GM11168 (cell line): ENCODE measurements at regions not wholly inside any gene's neighbourhood (a gene's known extent, or its start where the extent isn't known, plus 50 kb on each side); places are given as distances from the start of the nearest gene placed in this dataset.

ENCODE experiments used
- in situ Hi-C: fragments of 300-500 bp; cut with MboI; formaldehyde crosslinking; loops from one replicate; pipeline ENCODE4 v1.12.0; 2022; ENCODE audit warnings: low sequenced_read_pairs; ENCODE audit not compliant: unreplicated experiment

DNA sequence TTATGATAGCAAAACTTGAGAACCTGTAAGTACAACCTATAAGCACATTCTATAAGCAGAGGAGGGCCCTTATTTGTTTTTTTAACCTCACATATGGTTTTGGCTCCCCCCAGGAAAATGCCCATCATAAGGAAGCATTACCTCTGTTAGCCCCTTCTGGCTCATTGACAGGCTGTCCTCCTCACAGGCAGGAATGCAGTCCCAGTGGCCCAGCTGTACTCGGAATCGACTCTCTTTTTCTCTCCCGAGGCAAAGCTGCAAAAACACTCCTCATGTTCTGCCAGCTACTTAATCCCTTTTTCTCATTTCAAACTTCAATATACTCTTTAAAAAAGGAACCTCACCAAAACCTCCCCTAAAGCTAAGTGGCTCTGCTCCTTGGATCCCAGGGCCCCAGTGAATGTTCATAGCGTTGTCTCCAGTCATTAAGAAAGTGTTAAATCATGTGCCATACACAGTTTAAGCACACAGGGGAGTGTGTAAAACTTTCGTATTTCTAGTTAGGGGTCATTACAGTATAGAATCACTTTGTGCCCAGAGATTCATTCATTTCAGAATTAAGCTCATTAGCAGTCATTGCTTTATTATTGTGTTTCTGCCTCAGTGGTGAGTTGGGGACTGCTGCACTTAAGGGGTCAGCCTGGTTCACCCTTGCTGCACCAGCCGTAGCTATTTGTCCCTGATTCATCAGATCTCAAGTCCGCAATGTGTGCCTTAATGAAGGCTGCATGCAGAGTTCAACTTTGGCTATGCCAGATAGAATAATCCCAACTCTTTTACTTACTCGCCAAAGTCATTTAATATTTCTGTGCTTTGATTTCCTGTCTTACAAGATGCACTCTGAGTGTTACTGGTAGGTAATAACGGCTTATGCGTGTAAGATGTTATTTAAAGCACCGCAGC, 57.6 kb downstream of the JRKL start:
- in situ Hi-C loops = no loop called here

DNA sequence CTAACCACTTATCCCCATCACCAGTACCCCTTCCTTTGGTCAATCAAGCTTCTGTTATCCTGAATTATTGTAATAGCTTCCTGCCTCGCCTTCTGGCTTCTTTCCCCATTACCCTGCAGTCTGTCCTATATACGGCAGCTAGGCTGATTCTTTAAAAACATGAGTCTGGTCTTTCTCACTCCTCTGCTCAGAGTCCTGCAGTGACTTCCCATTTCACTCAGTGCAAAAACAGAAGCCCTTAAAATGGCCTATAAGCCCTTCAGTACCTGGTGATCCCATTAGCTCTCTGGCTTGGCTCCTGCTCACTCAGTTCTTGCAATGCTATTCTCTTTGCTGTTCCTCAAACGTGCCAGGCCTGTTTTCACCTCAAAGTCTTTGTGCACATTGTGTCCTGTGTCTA, 58.4 kb downstream of the JRKL start:
- in situ Hi-C loops = no loop called here

DNA sequence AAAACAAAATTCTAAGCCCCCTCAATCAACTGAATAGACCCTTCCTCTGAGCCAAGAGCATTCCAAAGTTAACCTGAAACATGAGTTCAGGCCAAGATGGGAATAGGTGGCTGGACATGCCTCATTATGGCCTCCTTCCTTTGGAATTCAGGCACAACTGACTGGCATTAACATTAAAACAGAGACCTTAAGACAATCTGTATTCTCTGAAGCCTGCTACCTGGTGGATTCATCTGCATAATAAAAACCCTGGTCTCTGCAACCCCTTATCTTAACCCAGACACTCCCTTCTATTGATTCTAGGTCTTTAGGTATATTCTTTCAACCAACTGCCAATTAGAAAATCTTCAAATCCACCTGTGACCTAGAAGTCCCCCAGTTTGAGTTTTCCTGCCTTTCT, 66.3 kb downstream of the JRKL start:
- in situ Hi-C loops = no loop called here

- in situ Hi-C loops = no loop called here
Observed at GRCh38 chr11:96459751-96460150, 69.9 kb downstream of the JRKL start.

DNA sequence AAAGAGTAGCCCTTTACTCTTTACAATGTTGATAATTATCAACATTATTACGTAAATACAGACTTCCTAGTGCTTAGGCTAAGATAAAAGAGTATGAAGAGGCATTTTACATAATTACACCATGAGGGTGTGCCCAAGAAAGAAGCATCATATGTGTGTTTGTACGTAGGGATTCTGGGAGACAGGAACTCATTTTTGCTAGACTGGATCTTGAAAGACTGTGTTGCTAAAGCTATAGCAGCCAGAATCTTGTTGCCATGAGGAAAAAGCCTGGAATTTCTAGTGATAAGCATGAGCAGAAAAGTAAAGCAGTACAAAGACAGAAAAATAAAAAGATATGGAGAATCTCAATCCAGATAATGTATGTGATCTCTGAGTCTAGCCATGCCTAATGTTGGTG, 72.1 kb downstream of the JRKL start:
- in situ Hi-C loops = no loop called here

DNA sequence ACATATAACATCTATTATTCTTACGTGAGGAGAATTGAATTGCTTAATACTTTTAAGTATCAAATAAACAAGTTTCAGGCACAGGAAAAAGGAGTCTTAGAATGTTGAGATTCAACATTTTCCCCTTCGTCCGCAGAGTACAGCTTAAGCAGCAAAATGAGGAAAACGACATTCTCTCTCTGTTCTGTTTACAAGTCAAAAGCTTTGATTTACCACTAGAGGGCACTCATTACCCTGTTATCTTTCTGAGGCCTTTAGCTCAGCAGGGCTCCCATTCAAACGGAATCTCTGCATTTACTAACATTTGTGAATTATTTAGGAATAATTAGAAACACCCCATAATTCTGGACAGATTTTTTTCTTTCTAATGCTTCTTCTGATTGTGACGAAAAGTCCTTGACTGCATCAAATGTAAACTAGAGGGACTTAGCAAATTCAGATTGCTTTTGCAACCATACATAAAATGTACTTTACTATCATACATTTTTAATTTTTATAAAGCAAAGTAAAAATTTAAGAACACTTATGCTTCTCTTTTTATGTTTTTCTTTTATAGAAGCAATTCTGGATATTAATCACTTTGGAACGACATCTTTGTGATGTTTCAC, 75.0 kb downstream of the JRKL start:
- in situ Hi-C loops = no loop called here

DNA sequence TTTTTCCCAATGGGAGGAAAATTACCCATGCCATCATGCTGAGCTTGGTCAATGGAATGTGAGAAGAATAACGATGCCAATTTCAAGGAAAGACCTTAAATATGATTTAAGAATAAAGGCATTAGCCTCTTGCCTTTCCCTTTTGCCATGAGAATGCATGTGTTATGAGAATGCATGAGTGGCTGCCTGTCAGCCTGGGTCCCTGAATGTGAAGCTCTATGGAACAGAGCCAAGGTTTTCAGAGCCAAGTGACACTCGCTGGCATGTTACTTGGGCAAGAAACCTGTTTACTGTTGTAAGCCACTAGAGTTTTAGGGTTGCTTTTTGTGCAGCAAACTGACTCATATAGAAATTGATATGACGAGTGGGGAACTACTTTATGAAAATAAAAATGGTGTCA, 75.7 kb downstream of the JRKL start:
- in situ Hi-C loops = no loop called here

GRCh38 chr11:96466607-96467006, 76.8 kb downstream of the JRKL start:
- in situ Hi-C loops = no loop called here

GRCh38 chr11:96469776-96470175, 80.0 kb downstream of the JRKL start:
- in situ Hi-C loops = no loop called here

DNA sequence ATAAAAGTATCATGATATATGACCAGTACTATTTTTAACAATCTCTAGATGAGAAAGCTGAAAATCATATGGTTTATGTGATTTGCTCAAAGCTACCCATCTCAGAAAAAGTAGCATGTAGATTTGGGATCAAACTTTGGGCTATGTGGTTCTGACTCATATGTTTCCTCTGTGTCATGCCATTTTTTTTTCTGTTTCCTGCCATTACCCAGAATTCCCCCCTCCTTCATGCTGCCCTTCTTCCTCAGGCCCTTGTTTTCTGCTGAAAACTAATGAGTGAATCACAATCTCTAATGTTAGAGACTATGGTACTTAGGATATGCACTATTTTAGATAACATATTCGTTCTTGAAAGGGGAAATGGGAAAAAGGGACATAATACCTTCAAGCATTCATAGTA, 80.7 kb downstream of the JRKL start:
- in situ Hi-C loops = no loop called here

GRCh38 chr11:96472085-96472484, 82.3 kb downstream of the JRKL start:
- in situ Hi-C loops = no loop called here

GRCh38 chr11:96474263-96474662, 84.5 kb downstream of the JRKL start:
- in situ Hi-C loops = no loop called here

DNA sequence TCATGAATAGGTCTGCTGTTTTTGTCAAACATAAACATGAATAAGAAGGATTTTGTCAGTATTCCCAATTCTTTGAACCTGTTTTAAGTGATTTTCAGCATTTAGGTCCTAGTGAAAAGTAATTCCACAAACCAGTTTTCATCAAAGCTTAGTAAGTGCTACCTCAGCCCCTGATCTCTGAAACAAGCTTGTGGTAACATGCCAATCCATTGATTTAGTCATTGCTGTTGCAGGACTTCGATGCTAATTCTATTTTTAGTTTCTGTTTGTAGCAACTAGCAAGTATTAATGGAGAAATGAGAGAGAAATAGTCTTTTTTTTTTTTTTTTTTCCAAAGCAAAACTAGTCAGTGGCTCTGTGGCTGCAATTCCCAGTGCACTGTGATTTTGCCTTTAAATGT, 91.4 kb downstream of the JRKL start:
- in situ Hi-C loops = loop anchor here (25.0 kb wide), 1 partner anchor 656 kb away; no protein-coding TSS in a partner anchor

DNA sequence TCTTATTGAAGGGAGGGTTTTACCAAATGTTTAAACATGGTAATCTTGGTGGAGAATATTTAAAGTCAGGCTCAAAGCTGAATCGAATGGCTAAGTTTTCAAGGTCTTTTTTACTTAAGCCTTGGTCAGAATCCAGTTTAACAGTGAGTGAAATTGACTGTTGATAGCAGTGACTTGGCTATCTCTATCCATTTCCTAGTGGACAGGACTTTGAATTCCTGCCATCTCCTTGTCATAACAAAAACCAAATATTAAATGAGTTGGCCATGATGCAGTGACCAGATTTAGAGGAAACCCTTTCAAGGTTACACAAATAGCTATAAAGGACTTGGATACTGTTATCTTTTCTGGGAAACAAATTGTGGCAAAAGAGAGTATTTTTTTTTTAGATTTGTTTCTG, 92.0 kb downstream of the JRKL start:
- in situ Hi-C loops = loop anchor here (25.0 kb wide), 1 partner anchor 656 kb away; no protein-coding TSS in a partner anchor

- in situ Hi-C loops = loop anchor here (25.0 kb wide), 1 partner anchor 655 kb away; no protein-coding TSS in a partner anchor
Observed at GRCh38 chr11:96482193-96482592, 92.4 kb downstream of the JRKL start.

DNA sequence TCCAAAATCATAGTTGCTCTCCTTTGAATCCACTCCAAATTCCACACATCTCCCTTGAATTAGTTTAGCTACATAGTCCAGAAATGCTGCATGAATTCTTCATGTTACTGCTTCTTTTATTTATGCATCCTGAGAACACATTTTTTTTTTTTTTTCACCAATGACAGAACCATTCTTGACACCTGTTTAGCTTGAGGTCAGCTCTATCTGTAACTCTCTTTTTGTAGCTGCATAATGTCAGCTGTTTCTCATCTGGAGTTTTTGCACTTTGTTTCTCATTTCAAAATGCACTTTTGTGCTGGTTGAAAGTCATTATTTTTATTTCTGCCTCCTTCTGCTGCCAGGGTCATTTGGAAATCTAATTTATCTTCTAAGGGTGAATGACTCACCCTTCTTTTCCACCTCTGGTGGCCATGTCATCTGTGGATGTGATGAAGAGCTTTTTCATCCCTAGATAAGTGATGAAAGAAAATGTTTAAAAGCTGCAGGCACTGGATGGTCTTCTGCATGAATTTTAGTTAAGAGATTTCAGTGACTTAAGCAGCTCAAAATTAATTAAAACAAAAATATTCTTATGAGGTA, 93.7 kb downstream of the JRKL start:
- in situ Hi-C loops = loop anchor here (25.0 kb wide), 1 partner anchor 654 kb away; no protein-coding TSS in a partner anchor

GRCh38 chr11:96484361-96484760, 94.5 kb downstream of the JRKL start:
- in situ Hi-C loops = loop anchor here (25.0 kb wide), 1 partner anchor 653 kb away; no protein-coding TSS in a partner anchor

DNA sequence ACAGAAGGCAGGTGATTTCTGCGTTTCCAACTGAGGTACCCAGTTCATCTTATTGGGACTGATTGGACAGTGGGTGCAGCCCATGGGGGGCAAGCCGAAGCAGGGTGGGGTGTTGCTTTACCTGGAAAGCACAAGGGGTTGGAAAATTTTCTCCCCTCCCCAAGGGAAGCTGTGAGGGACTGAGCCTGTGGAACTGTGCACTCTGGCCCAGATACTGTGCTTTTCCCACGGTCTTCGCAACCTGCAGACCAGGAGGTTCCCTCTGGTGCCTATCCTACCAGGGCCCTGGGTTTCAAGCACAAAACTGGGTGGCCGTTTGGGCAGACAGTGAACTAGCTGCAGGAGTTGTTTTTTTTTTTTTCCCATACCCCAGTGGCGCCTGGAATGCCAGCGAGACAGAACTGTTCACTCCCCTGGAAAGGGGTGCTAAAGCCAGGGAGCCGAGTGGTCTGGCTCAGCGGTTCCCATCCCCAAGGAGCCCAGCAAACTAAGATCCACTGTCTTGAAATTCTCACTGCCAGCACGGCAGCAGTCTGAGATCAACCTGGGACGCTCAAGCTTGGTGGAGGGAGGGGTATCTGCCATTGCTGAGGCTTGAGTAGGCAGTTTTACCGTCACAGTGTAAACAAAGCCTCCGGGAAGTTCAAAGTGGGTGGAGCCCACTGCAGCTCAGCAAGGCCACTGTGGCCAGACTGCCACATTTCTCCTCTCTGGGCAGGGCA, 97.2 kb downstream of the JRKL start:
- in situ Hi-C loops = loop anchor here (25.0 kb wide), 1 partner anchor 650 kb away; no protein-coding TSS in a partner anchor

- in situ Hi-C loops = loop anchor here (25.0 kb wide), 1 partner anchor 648 kb away; no protein-coding TSS in a partner anchor
Observed at GRCh38 chr11:96488911-96489310, 99.1 kb downstream of the JRKL start.

DNA sequence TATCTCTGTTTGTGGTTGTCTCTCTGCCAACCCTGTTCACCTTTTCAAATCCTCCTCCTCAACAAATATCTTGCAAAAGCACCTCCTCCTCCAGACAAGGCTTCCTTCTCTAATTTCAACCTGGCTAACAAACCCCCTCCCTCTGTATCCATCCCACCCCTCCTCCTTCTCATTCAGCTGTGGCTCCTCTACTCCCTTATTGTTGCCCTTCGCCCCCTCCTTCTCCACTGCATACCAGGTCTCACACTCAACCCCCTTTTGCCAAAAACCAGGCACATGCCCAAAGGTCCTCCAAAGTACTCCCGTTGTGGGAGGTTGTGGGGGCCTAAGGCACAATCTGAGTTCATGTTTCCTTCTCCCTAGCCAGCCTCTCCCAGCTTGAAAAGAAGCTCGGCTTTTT, 110.6 kb downstream of the JRKL start:
- in situ Hi-C loops = no loop called here
